Dedifferentiated amniotic fluid mesenchymal stem cell (primary cell): ENCODE measurements at regions not wholly inside any gene's neighbourhood (a gene's known extent, or its start where the extent isn't known, plus 50 kb on each side); places are given as distances from the start of the nearest gene placed in this dataset.
"Not testable (repeated sequence)": the region's sequence is repeated elsewhere in the genome, so short reads cannot be mapped to it uniquely, and the experiment has no call there.

Source experiments
- DNase-seq: peaks from one replicate; pipeline ENCODE4 v3.0.0-alpha.2; 2016; ENCODE audit errors: extremely low spot score

DNA sequence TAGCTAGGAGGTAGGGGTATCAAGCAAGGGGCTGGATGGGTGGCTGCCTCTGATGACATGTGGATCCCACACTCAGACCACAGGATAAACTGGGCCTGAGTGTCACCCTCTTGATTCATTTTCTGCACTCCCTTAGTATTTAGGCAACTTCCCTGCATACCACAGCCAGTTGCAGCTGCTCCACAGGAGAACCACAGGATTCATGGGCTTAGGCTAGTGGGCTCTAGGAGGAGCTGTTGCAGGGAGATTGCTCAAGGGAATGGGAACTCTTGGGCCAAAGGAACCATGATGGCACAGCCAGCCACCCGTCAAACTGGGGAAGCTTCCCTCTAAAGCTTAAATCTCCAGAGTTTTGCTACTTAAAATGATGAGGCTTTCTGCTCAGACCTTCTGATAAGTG is 269.7 kb upstream of the ASIC2 start:
- DNase-seq, result no peak

DNA sequence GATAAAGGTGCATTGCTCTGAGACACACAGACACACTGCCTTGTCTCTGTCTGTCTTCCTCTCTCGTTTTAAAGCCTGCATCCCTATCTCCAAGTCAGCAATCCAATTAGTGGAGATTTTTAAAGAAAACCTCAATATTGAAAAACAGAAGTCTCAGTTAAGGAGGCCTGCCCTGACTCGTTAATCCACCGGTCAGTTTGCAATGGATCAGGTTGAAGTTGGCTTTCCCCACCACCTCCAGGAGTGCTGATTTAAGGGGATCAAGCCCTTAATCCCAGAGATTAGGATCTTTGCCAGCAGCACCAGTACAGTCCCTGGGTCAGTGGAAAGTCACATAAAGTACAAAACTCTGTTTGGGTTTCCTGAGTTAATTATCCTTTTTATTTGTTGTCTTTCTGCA is 271.1 kb upstream of the ASIC2 start:
- DNase-seq, result no peak

DNA sequence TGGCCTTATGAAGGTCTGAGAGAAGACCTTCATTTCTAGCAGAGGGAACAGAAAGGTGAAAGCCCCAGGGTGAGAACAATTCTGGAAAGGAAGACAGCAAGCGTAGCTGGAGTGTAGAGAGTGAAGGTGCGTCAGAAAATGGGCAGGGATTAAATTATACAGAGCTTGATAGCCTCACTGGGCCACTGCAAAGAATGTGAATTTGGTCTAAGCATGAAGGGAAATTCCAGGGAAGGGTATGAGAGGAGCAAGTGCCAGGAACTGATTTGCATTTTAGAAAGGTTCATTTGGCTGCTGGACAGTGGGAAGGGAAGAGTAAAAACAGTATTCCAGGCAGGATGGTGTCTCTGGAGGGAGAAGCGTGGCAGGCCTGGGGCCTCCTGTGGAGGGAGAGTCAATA is 274.1 kb upstream of the ASIC2 start:
- no peak for DNase-seq

DNA sequence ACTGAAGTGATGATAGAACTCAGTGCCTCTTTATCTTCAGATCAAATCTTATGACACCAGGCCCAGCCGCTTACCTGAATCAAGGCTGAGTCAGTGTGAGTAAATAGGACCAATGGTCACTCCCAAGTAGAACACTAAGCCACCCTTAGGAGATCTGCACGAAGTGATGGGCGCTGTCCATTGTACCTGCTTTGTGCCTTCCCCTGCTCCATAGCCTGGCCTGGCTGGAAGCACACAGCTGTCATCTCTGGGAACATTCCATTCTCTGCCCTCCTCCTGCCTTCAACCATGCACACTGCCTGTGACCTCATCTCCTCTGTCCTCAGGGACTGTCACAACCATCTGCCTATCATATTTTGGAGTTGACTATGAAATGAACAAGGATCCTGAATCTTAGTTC is 279.5 kb upstream of the ASIC2 start:
- no peak for DNase-seq

DNA sequence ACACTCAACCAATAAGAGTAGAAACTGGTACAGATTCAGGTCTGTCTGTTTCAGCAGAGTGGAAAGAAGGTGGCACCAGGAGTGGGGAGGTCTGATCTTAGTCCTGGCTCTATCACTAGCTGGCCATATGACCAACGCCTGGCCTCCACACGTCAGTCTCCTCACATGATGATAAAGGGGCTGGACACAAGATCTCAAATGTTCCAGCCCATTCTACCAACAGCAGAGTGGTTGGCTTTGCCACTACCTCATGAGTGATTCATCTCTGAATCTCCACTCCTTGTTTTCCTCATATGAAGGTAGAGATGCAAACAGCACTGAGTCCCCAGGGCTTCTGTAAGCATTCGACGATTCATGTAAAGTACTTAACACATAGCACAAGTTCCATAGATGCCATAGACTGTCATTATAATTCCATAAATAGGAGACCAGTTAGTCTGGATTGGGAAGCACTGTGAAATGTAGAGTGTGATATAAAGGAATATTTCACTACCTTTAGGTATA is 281.9 kb upstream of the ASIC2 start:
- no peak for DNase-seq

DNA sequence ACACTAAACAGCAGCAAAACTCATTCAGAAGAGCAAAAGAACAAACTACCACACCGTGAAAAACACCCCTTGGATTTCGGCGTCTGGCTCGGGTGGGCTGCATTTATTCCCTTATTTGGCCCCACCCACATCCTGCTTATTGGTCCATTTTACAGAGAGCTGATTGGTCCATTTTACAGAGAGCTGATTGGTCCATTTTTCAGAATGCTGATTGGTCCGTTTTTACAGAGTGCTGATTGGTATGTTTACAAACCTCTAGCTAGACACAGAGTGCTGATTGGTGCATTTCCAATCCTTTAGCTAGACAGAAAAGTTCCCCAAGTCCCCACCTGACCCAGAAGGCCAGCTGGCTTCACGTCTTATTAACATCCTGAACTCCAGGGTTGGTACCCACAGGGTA is 286.6 kb upstream of the ASIC2 start:
- DNase-seq, result not testable (repeated sequence)

DNA sequence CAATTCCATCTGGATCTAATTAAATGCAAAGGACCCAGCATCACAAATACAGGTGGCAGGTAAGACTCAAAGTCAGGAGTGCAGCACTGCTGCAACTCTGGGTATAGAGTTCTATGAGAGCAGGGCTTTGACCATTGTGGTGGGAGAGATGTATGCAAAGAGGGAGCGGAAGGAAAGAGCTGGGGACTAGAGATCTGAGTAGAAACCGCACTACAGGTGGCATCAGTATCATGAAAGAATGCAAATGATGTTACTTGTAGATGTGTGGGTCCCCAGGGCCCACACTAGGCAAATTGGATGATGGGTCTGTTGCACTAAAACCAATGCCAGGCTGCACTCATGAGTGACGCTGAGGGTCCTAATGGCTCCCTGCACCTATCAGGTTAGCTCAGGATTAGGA is 287.1 kb upstream of the ASIC2 start:
- DNase-seq, result no peak

DNA sequence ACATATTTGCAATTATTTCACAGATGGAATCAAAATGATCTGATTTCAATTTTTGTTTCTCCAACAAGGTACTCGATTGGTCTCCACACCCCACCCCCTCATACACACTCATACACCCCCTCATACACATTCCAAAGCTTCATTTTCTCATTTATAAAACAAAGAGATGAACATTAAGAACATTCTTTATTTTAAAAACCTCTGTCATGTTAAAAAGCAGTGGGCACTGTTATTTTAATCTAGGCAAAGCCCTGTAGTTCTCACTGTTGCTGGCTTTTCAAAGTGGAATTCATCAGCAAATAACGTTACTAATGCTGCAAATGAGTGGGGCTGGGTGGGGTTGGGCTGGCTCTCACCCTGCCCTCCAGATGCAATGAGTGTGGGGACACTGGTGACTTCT is 289.6 kb upstream of the ASIC2 start:
- DNase-seq, result no peak

DNA sequence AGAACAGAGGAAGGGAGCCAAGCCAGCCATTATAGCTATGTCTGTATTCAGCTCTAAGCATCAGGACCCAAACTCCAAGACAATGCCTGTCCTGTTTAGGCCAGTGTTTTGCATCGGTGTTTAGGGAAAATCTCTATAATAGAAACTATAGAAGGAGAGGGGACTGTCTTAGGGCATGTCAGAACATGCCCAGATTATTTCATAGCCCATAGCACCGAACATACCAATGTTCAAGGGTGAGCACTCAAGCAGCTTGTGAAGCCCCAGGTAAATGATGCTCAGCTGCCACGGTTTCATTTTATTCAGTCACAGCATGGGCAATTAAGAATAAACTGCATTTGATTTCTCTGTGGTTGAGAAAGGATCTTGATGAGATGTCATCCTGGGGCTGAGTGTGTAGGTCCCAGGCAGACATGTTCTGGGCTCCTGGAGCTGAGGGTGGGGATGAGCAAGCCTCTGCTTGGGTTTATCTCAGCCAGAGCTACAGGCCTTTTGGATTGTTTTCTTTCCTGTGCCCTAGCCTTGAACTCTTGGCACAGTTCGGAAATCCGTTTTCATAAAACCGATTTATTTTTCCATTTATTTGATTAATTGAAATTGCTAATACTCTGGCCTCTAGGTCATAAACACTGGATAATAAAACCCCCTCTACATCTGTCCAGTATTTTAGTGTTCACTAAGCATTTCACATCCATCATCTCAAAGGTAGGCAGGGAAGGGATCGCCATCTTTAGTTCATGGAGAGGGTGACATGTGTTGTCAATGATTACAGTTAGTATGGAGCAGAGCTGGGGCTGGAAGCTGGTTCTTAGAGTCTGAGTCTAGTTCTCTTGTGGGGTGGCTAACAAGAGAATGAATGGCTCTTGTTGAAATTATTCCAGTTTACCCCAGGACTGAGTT is 290.7 kb upstream of the ASIC2 start:
- DNase-seq, result no peak

DNA sequence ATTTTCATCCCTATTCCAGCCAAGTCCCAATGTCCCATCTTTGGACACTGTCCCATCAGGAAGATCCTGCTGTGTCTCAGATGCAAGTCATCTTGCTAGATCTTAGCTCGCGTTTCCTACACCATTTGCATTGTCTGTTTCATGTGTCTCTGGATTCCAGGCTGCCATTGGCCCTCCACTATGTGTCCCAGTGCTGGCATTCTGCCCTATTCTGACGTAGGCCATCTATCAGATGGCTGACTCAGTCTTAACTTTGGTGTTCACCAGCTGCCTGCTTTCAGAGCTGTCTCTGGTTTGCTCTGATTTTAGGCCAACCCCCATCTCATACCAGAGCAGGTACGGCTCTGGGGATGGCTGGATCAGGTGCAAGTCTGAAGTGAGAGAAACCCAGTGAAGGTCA is 300.9 kb upstream of the ASIC2 start:
- no peak for DNase-seq

DNA sequence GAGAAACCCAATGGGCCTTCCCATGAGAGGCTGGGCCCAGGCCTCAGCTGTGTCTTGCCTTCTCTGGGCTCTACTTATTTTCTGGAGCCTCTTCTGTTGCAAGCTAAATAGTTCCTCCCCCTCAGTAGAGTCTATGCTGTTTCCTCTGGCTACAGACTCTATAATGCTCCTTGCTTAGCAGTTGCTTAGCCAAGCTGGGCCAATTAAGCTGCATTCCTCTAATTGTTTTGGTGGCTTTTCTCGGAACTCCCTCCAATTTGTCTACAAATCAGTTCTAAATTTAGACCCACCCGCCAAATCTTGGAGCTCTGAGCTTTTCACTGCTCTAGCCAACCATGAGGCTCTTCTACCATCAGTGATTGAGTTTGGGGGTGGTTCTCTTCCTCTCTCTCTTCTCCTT is 302.7 kb upstream of the ASIC2 start:
- DNase-seq, result no peak

DNA sequence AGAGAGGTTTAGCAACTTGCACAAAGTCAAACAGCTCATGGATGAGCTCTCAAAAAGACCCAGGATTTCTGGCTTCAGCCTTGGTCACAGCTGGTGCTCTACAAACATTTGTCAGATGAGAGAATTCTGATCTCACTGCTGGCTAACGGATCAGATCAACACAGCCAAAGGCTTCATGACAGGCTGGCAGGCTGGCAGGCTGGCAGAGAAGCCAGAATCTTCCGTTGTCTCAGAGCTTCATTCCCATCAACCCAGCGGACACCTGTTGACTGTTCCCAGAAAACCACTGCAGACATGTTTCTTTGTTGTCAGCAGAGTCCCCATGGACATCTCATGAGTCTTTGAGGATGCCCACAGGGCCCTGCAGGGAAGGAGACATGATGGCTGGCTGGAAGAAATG is 303.8 kb upstream of the ASIC2 start:
- DNase-seq, result no peak

DNA sequence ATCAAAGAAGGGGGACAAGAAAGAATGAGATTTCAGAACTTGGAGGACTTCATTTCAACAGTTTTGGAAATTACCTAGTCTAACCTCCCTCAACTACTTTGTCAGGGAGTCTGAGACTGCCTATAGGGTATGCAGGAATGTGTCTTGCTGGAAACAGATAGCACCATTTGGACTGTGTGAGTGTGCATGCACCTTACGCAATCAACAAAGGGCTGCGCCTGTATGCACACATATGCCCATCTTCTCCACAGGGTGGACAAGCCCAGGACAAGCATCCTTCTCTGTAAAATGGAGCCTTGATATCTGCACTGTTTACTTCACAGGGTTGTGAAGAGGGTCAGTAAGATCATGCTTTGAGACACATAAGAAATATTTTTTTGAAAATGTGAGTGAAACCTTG is 305.7 kb upstream of the ASIC2 start:
- no peak for DNase-seq

DNA sequence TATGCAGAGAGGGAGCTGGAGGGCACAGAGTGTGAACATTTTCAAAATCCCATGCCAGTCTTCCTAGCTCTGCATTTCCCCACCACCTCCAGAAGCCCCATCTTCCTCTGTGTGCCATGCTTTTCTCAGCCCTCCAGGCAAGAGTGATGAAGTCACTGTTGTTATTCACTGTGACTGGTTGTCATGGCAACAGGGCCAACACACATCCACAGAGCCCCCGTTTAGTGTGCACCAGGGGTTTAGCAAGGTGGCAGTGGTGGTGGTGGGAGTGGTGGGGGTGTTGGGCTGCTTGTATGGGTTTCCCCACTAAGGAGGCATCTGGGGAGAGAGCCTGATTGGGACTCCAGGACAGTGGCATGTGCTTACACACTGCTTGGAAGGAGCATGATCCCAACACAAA is 309.9 kb upstream of the ASIC2 start:
- DNase-seq, result no peak

DNA sequence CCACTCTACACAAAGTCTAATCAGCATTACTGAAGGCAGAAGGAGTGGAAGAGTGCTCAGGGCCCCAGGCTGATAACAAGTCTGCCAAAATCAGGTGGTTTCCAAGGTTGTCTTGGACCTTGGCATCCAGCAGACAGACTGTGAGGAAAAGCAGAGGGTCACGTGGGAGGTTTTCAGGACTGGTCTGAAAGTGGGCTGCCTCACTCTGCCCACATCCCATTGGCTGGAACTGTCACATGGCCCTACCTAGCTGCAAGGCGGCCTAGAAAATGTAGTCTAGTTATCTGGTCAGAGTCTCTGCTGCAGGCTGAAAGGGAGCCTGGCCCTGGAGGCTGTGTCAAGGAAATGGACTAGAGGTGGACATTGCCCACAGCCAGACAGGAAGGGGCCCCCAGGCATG is 310.7 kb upstream of the ASIC2 start:
- no peak for DNase-seq

DNA sequence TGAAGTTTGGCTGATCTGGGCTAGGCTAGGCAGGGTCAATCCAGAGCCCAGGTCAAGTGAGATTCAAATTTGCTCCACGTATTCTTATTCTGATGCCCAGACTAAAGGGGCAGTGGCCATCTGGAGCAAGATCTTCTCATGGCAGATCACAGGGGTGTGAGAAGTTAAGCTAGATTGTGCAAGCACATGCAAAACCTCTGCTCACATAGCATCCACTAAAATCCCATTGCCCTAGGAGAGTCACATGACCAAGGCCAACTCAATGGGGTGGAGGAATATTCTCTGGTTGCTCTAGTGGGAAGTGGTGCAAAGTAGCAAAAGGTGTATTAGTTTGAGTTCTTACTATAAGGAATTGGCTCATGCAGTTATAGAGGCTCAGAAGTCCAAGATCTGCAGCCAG is 318.4 kb upstream of the ASIC2 start:
- DNase-seq, result no peak

DNA sequence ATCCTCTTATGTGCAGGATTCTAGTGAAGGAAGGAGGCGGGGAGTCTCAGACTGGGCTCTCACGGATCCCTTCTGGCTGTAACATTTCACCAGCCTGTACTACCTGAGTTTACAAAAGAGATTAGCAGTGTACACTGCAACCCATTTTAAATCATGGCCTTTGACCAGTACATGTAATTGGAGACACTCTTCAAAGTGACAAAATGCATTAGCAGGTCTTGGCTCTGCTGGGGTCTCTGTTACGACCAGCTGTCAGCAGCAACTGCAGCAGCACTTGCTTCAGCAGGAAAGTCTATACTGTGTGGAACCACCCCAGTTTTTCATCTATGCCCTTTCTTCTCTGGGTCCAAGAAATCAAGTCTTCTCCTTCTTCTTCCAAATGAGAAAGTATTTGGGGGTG is 322.8 kb upstream of the ASIC2 start:
- DNase-seq, result no peak

DNA sequence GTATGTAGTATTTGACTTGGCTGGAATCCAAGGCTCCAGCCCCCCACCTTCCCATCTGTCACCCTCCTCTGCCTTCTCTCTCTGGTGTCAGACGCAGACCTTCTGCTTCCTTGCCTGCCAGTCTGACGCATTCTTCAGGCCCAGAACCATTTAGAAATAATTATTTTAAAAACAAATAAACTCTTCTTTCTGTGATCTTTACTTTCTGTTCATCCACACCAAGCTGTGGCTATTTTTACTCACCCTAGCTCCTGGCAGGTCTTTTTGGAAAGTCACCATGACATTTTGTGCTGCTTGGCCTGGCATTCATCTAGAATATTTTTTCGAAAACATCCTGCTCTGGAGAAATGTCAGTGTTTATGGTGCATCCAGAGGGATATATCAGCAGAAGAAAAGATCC is 330.7 kb upstream of the ASIC2 start:
- DNase-seq, result no peak

DNA sequence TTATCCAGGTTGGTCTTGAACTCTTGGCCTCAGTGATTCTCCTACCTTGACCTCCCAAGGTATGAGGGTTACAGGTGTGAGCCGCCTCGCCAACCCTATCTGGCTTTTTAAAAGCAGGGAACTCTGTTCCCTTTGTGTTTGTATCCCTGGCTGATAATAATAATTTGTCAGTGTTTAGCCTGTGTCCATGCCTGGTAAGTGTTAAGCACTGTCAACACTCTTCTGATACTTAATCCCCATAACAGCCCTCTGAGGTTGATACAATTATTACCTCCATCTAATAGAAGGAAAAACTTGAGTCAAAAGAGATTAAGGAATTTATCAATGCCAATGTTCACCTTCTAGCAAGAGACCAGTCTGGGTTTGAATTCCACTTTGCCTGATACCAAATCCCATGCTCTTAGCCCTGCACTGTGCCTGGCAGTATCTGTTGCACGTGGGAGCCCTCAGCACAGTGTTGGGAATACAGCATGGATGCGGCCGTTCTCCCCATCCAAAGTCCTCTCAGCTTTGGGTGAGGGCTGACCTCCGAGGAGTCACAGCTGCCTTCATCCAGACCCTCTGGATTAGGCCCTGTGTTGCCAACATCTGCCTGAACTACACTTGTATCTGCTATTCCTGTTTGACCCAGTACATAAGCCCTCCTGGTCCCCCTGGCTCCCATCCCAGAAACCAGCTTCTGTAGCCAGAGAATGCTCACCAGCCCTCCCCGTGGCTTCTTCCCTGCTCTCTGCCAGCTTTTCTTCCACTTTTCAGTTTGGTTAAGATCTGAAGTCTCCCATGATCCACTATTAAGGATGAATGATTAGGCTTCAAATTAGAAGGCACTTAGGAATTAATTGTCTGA is 335.6 kb upstream of the ASIC2 start:
- DNase-seq, result no peak

DNA sequence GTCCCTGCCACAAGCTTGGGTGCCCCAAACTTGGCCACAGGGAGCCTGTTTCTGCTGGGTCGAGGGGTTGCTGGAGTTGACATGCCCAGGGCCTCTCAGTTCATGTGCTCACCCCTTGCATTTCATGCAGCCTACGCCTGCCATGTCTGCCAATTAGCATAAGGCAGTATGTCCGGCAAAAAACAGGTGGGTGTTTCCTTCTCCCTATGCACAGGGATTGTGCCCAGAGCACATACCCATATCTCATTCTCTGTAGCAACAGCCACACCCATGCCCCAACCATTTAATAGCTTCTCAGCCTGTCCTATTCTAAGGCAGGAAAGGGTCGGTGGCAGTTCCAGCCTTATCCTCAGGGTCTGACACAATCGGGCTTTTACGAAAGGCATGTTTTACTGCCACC is 340.4 kb upstream of the ASIC2 start:
- DNase-seq, result no peak

DNA sequence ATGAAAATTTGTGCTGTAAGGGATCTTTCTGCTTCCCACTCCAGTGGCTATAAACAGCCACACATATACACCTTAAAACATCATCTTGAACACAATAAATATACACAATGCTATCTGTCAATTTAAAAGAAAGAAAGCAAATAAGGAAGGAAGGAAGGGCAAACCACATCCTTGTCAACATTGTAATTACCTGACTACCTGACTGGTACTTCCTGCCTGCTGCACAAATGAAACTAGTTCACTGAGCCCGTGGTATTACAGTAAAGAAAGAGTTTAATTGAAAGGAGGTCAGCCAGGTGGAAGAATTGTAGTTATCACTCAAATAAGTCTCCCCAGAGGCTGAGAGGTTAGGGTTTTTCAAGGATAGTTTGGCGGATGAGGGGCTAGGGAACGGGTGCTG is 344.4 kb upstream of the ASIC2 start:
- DNase-seq, result no peak

DNA sequence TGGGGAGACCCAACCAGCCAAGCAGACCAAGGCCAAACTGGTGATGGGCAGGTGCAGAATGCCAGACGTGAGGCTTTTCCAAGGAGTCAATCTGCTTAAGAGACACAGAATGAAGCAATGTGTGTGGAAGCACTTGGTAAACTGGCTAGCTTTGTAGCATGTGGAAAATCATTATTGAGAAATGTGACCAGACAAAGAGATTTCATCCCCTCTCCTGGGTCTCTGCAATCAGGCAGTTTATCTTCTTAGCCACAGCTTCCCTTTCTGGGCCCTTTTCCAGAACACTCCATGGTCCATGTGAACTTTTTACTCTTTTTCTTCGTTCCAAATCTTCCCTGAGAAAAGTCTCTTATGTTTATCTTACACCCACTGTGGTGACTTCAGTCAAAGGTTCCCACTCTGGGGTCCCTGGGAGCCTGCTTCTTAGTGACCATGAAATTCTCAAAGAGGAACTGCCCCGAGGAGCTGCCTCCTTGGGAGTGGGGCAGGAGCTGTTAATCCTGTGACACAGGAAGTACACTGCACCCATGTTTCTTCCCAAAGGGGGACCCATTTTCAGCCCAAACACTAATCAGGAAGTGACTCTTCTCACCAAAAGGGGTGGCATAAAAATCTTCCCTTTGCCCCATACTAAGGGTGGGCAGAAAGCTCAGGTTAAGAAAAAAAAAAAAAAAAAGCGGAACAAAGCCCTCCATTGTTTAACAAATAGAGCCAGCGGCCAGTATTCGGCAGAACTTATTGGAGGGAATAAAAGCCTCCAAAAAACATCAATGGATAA is 346.2 kb upstream of the ASIC2 start:
- DNase-seq, result no peak
